ENCODE measurements at regions not wholly inside any gene's neighbourhood (a gene's known extent, or its start where the extent isn't known, plus 50 kb on each side); places are given as distances from the start of the nearest gene placed in this dataset.
"Not testable (repeated sequence)": the region's sequence is repeated elsewhere in the genome, so short reads cannot be mapped to it uniquely, and the experiment has no call there.

- no peak for DNase-seq
Observed at GRCh38 chr20:29687438-29687837, 1570.0 kb upstream of the DEFB115 start.

- no peak for DNase-seq
Observed at GRCh38 chr20:29689411-29690225, 1567.8 kb upstream of the DEFB115 start.

GRCh38 chr20:29690274-29690673 is 1567.2 kb upstream of the DEFB115 start:
- no peak for DNase-seq

GRCh38 chr20:29740601-29740950 is 1516.9 kb upstream of the DEFB115 start:
- DNase-seq, result no peak

- no peak for DNase-seq
Observed at GRCh38 chr20:29740951-29741593, 1516.4 kb upstream of the DEFB115 start.

GRCh38 chr20:29741594-29741893 is 1515.9 kb upstream of the DEFB115 start:
- DNase-seq, result no peak

- DNase-seq, result no peak
Observed at GRCh38 chr20:29741894-29742698, 1515.4 kb upstream of the DEFB115 start.

GRCh38 chr20:29742699-29743100 is 1514.8 kb upstream of the DEFB115 start:
- no peak for DNase-seq

GRCh38 chr20:29743101-29743931 is 1514.1 kb upstream of the DEFB115 start:
- DNase-seq, result no peak

- no peak for DNase-seq
Observed at GRCh38 chr20:29744071-29744470, 1513.4 kb upstream of the DEFB115 start.

GRCh38 chr20:29745534-29746245 is 1511.8 kb upstream of the DEFB115 start:
- DNase-seq, result not testable (repeated sequence)

GRCh38 chr20:29750268-29750899 is 1507.1 kb upstream of the DEFB115 start:
- DNase-seq, result no peak

GRCh38 chr20:29752644-29753425 is 1504.6 kb upstream of the DEFB115 start:
- not testable (repeated sequence) for DNase-seq

GRCh38 chr20:29753426-29753746 is 1504.1 kb upstream of the DEFB115 start:
- DNase-seq, result not testable (repeated sequence)

GRCh38 chr20:29753879-29754278 is 1503.6 kb upstream of the DEFB115 start:
- DNase-seq, result not testable (repeated sequence)

GRCh38 chr20:29755854-29756498 is 1501.5 kb upstream of the DEFB115 start:
- not testable (repeated sequence) for DNase-seq

- no peak for DNase-seq
Observed at GRCh38 chr20:29756664-29757063, 1500.8 kb upstream of the DEFB115 start.

GRCh38 chr20:29761621-29762385 is 1495.7 kb upstream of the DEFB115 start:
- not testable (repeated sequence) for DNase-seq

- no peak for DNase-seq
Observed at GRCh38 chr20:29762620-29763019, 1494.8 kb upstream of the DEFB115 start.

Measured in activated CD4-positive, alpha-beta T cell treated with anti-CD3 and anti-CD28 coated beads, Interleukin-10, Interleukin-2, amounts not matched to agents 100 ng/mL and 50 ng/mL, durations not matched to agents 16 hours and 8 hours (primary cell).